ENCODE measurements at regions not wholly inside any gene's neighbourhood (a gene's known extent, or its start where the extent isn't known, plus 50 kb on each side); places are given as distances from the start of the nearest gene placed in this dataset.

GRCh38 chr2:76080154-76080553, 369.4 kb upstream of the GCFC2 start:
- TF ChIP-seq, protein P1, sequence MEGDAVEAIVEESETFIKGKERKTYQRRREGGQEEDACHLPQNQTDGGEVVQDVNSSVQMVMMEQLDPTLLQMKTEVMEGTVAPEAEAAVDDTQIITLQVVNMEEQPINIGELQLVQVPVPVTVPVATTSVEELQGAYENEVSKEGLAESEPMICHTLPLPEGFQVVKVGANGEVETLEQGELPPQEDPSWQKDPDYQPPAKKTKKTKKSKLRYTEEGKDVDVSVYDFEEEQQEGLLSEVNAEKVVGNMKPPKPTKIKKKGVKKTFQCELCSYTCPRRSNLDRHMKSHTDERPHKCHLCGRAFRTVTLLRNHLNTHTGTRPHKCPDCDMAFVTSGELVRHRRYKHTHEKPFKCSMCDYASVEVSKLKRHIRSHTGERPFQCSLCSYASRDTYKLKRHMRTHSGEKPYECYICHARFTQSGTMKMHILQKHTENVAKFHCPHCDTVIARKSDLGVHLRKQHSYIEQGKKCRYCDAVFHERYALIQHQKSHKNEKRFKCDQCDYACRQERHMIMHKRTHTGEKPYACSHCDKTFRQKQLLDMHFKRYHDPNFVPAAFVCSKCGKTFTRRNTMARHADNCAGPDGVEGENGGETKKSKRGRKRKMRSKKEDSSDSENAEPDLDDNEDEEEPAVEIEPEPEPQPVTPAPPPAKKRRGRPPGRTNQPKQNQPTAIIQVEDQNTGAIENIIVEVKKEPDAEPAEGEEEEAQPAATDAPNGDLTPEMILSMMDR (IDR thresholded peaks at IDR 0.05), result no peak
- no peak for TF ChIP-seq POLR2A (IDR thresholded peaks at IDR 0.05)
